HG03280 (cell line): ENCODE measurements at regions not wholly inside any gene's neighbourhood (a gene's known extent, or its start where the extent isn't known, plus 50 kb on each side); places are given as distances from the start of the nearest gene placed in this dataset.
"Not testable (repeated sequence)": the region's sequence is repeated elsewhere in the genome, so short reads cannot be mapped to it uniquely, and the experiment has no call there.

Experiments used
- ATAC-seq: cut with Tn5 transposase; IDR thresholded peaks from one replicate; pipeline ENCODE4 v1.9.1; 2021; ENCODE audit warnings: mild to moderate bottlenecking, moderate library complexity; ENCODE audit not compliant: unreplicated experiment

DNA sequence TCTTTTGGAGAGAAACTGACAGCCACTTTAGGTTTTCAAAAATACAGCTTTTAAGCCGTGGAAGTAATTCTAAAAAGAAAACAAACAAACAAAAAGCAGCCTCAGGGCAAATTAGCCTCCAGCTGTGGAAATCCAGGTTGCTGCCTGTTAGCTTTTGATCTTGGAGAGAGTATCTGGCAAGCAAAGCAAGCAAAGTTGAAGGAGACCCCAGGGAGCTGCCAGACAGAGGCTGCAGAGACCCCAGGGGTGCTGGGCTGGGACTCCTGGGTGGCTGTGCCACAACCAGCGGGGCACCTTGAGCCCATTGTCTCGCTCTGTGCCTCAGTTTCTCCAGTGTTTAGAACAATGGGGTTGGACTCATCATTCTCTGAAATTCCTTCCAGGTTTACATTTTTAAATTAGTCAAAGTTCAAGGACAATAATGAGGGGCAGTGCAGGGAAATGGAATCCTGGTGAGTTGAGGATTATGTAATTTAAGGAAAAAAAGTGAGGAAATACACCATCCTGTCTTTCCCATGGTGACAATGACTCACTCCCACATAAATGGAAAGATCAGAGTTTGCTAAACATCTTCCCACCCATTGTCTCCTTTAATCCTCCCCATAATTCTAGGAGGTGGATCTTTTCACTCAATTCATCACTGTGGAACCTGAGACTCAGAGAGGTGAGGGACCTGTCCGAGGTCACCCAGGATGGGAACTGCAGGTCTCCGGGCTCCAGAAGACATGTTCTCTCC is 480.5 kb downstream of the MATN1 start:
- ATAC-seq: no peak

DNA sequence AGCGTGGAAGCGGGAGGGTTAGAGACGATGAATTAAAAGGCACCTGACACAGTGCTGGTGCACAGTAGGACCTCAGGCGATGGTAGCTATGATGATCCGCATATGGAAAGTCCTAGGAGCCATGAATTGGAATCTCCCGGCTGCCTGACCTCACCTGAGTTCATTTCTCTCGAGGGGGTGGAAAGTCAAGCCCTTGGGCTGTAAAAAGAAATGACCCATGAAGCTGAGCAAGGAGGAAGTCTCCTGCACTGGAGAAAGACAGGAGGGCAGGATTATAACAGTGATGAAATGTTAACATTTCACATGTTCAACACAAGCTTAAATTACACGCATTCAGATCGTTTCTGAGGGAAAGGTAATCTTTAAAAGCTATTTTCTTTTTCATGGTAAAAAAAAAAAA is 481.2 kb downstream of the MATN1 start:
- ATAC-seq: no peak

DNA sequence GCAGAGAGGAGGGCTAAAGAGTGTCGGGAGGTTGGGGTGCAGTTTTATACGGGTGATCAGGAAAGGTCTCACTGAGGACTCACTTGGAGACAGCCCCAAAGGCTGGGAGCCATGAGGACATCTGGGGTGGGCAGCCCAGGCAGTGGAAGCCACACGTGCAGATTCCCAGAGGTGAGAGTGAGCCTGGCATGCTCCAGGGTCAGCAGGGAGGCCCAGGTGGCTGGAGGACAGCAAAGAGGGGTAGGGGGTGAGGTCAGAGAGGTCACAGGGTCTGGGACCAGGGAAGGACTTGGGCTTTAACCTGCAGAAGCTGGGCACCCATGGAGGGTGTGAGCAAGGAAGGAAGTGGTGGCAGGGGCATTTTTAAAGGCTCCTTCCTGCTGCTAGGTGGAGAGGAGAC is 481.7 kb downstream of the MATN1 start:
- ATAC-seq: no peak

DNA sequence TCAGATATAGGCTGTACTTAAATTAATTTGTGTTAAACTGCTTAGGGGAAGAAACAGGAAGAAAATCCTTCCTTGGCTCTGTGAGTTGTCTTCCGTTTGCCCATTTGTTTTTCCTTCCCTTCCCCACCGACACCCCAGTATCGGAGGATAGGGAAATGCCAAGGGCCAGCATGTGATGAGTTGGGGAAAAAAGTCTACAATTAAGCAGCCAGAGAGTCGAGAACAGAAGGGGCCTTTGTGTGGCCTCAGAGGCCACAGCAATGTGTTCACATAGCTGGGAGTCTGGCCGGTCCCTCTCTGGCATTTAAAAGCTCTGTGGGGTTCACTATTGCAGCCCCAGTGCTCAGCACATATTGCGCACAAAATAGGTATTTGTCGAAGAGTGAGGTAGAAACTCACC is 489.3 kb downstream of the MATN1 start:
- no peak for ATAC-seq

DNA sequence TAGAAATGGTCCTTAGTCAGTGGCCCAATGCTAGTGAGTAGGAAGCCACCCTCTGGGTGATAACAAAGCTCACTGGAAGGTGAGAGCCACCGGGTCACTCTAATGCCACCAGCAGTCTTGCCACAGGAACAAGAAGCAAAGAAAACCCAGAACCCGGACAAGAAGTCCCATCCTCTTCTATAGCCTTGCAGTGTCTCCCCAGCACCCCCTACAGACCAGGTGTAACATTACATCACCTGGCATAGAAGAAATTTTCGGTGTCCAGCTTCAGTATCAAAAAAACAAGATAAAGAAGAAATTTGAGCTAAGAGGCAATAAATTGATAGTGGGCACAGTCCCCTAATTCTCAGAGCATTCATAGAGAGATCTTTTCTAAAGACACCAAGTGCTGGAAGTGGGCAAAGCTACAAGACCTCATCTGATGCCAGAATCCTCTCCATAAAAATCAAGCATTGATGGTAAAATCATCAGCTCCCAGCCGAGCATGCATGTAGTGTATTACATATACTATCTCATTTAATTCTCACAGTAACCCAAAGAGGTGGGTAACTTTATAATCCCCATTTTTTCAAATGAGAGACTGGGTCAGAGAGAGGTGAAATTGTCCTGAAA is 491.0 kb downstream of the MATN1 start:
- no peak for ATAC-seq

DNA sequence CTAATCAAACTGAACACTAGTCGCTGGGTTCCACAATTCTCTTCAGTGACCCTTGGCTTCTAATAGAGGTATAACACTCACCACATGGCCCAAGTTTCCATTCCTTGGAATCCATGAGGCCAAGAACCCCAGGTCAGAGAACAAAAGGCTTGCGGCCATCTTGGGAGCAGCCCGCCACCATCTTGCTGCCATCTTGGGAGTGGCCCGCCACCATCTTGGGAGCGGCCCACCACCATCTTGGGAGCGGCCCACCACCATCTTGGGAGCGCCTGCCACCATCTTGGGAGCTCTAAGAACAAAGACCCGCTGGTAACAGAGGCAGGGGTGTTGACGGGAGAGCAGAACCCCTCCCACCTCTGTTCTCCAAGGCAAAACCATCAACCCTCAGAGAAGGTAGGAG is 493.4 kb downstream of the MATN1 start:
- ATAC-seq: no peak

DNA sequence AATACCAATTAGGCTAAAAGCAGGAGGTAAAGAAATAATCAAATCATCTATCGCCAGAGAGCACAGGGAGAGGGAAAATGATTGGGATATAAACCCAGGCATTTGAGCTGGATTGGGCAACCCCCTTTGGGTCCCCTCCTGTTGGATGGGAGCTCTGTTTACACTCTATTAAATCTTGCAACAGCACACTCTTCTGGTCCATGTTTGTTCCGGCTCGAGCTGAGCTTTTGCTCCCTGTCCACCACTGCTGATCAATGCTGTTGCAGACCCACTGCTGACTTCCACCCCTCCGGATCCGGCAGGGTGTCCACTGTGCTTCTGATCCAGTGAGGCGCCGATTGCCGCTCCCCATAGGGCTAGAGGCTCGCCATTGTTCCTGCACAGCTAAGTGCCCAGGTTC is 493.8 kb downstream of the MATN1 start:
- ATAC-seq: no peak

DNA sequence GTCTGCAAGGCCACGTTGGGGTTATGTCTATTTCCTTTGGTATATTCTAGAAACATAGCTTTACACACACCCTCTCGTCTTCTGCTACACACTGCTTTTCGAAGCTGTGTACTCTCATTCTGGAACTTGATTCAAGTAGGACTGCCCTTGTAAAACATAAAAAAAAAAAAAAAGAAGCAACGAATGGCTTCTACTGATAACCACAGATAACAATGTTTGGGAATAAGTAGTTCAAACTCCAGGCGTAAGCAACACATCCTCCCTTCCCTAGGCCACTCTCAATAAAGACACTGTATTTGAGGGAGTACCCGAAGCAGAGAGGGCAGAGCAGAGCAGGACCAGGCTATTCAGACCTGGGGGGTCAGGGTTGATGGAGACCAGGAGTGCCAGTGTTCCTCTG is 496.7 kb downstream of the MATN1 start:
- ATAC-seq: no peak

DNA sequence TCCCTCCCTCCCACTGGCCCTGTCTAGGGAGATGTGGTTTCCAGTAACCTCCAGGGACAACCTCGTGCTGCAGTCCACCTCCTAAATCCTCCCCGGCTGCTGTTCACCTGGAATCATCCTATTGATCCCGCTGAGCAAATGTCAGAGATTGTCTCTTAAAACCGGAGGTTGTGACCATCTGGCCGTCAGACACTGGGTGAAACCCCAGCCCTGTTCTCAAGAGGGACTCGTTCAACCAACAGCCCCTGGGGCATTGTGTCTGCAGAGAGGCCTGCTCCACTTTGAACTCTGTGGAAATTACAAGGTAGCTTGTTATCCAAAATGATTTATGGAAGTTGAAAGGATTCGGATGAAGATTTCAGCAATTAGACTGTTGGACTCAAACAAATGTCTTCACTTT is 498.0 kb downstream of the MATN1 start:
- ATAC-seq: no peak

DNA sequence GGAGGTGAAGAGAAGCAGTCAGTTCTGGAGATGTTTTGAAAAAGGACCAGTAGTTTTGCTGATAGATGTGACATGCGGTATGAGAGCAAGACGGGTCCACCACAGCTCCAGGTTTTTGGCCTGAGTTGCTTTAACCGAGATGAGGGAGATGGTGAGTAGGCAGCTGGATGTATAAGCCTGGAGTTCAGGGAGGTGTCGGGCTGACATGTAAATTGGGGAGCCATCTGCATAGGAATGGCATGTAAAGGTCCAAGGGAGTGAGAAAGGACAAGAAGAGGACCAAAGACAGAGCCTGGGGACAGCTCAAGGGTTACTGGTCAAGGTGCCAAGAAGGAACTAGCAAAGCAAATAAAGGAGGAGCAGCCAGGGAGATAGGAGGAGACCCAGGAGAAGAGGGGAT is 503.7 kb downstream of the MATN1 start:
- ATAC-seq: no peak

DNA sequence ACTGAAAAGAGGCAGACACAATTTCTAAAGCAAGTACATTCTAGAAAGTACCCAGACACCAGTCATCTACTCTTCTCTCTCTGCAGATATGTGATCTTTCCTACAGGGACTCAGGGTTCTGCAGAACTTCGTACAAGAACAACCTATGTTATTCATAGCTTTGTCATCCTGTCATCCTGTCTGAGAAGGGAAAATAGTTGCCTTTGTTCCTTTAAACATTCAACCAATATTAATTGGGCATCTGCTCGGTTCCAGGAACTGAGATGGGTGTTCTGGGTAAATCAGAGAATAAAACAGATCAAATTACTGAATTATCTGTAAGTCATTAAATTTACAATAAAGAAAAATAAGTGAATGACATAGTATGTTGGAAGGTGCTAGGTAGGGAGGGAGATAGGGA is 504.9 kb downstream of the MATN1 start:
- ATAC-seq: no peak

DNA sequence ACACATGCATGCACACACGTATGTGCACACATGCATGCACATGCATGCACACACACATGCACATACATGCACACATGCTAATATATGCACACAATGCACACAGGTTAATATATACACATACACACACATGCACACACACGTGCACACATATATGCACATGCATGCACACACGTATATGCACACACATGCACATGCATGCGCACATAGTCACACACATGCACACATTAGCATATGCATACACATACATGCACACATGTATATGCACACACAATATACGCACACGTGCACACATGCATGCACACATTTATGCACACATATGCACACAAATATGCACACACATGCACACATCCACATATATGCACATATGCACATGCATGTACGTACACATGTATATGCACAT is 506.8 kb downstream of the MATN1 start:
- no peak for ATAC-seq

DNA sequence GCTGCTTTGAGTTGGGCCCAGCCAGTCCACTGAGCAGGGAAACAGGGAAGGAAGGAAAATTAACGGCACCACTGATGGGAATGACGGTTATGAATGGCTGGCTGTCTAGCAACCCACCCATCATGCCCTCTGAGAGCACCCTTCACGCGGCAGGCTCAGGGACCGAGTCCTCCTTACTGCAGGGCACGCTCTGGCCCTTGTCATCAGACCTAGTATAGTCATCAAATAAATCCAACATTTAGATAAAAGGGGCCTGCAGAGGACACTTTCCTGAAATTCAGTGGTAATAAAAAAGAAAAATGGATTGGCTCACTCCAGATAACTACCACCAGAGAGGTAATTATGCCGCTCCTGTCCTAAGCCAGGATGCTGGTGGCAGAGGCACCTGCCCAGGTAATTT is 509.4 kb downstream of the MATN1 start:
- ATAC-seq: no peak

DNA sequence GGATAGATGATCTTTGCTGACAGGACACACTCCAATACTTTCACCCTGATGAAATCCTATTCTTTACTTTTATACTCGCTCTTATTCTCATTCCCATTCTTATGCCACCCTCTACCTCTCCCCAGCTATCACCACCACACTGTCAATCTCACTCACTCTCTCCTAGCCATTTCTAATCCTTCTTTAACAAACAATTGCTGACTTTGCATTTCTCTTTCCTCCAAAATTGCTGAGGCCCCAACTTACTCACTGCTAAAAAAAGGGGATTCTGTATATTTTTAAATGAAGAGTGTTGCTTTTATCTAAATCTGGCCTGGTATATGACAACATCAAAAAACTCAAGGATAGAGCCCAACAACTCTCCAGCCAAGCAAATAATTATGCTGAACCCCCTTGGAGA is 515.4 kb downstream of the MATN1 start:
- ATAC-seq: not testable (repeated sequence)

DNA sequence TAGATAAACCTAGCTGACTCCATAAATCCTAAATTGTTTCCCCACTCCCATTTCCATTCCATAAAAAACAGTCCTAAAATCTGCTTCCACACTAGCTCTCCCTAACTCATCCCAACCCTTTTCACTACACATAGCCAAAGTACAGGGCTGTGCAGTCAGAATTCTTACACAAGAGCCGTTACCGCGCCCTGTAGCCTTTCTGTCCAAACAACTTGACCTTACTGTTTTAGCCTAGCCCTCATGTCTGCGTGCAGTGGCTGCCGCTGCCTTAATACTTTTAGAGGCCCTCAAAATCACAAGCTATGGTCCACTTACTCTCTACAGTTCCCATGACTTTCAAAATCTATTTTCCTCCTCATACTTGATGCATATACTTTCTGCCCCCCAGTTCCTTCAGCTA is 516.8 kb downstream of the MATN1 start:
- not testable (repeated sequence) for ATAC-seq

DNA sequence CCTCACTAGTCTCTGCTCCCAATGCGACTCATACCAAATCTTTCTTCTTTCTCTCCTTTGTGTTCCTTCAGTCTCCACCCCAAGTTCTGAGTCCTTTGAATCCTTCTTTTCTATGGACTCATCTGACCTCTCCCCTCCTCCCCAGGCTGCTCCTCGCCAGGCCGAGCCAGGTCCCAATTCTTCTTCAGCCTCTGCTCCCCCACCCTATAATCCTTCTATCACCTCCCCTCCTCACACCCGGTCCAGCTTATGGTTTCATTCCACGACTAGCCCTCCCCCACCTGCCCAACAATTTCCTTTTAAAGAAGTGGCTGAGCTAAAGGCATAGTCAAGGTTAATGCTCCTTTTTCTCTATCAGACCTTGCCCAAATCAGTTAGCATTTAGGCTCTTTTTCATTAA is 518.5 kb downstream of the MATN1 start:
- ATAC-seq: not testable (repeated sequence)

DNA sequence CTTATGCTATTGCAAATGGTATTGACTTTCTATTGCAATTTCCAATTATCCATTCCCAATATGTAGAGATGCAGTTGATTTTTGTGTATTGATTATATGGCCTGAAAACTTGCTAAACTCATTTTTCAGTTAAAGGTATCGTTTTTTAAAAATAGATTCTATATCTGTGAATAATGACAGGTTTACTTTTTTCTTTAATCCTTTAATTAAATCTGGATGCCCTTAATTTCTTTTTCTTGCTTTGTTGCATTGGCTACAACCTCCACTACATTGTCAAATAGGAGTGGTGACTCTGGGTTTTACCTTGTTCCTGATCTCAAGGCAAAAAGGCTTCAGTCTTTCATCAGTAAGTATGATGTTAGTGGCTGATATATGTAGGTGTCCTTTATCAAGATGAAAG is 522.4 kb downstream of the MATN1 start:
- ATAC-seq: no peak

DNA sequence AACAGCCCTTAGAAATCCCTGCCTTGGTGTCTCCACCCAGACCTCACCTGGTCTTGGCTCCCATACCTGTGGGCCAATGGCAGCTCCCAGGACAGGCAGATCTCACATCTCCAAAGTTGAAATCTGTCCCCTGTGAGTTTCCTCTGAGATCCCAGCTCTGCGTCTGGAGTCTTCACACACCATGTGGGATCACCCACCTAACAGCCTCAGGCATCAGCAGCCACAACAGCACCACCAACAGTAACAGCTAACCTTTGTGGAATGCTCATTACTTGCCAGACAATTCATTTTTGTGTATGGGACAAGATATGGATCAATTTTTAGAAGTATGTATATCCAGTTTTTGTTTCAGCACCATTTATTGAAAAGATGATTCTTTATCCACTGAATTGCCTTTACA is 523.2 kb downstream of the MATN1 start:
- no peak for ATAC-seq

DNA sequence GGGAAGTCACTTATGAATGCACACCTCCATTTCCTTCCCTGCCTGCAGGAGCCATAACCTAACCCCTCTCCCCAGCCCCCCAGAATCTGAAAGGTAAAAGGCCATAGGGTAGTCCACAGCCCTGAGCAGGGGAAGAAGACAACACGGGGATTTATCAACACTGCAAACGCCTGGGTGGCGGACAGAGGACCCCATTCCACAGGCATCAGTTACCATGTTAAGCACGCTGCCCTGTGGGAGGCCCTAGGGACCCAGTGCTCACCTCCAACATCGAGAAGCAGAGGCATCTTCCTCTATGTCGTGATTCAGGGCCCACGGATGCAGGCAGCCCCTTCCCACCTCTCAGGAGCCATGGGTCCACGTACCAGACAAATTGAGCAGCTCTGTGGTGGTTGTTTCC is 523.8 kb downstream of the MATN1 start:
- no peak for ATAC-seq

DNA sequence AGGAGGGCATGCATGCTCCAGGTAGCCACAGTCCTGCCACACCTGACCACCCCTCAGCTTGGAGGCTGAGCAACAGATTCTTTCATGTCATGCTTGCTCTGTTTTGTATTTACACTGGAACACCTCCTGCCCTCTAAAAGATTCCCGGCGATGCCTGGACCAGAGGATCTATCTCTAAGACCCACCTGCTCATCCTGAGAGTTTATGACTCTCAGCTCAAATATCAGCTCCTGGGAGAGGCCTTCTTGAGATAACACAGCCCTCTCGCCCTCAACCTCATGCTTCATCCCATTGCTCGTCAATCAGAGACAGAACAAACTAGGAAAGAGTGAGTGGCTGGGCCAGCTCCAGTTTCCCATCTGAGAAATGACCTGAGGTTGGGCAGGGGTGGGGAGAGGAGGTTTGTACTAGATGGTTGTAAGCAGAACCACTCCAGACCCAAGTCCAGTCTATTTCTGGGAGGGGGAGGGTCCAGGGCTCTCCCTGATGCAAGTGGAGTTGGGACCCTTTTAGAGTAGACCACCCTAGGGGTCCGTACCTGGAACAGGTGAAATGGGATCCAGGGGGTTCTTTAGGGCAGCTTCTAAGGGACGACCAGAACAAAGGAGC is 524.5 kb downstream of the MATN1 start:
- no peak for ATAC-seq

DNA sequence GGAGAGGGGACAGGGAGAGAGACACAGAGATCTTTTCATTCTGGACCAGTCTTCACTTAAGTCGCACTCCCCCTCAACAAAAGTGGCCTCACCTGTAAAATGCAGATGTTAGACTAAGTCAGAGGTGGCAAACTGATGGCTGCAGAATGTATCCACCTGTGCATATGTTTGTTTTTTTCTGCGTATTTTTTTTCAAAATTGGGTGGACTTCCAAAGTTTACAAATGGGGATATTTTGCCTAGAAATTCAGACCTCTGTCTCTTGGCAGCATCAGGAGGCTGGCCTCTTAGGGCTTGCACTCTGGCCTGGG is 525.0 kb downstream of the MATN1 start:
- ATAC-seq: no peak

DNA sequence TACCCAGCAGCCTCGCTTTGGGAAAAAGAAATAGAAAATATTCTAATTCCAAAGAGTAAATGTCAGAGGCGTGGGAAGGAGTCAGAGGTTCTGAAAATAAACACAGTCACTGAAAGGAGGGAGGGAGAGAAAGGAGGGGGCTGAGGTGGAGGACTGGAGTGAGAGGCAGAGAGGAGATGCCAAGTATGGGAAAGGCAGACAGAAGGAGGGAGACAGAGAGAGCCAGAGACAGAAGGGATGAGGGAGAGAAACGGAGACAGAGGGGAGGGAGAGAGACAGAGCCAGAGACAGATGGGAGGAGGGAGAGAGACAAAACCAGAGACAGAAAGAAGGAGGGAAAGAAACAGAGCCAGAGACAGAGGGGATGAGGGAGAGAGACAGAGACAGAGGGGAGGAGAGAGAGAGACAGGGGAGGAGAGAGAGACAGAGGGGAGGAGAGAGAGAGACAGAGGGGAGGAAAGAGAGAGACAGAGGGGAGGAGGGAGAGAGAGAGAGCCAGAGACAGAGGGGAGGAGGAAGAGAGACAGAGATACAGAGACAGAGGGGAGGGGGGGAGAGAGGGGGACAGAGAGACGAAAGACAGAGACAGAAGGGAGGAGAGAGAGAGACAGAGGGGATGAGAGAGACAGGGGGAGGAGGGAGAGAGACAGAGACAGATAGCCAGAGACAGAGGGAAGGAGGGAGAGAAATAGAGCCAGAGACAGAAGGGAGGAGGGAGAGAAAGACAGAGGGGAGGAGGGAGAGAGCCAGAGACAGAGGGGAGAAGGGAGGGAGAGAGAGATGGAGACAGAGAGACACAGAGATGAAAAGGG is 525.5 kb downstream of the MATN1 start:
- ATAC-seq: no peak
